Peyer's patch (tissue), 4 donors: ENCODE measurements at regions not wholly inside any gene's neighbourhood (a gene's known extent, or its start where the extent isn't known, plus 50 kb on each side); places are given as distances from the start of the nearest gene placed in this dataset.

Experiments used
- POLR2A ChIP-seq, 2 donors: fragments of 450-650 bp; IDR thresholded peaks; one replicate each; pipeline ENCODE4 v1.5.1; 2017; ENCODE audit warnings: antibody characterized with exemption in 2 of 2, mild to moderate bottlenecking in 2 of 2, moderate library complexity in 2 of 2
- TF ChIP-seq, protein P1 (sequence below), 6 experiments: fragments of 450-650 bp in 4 of 6; fragments of 200-600 bp in 2 of 6; sonication (generic) in 1 of 6; IDR thresholded peaks; one replicate each; pipeline ENCODE4 v1.5.1; 2017 to 2019; ENCODE audit warnings: antibody characterized with exemption in 6 of 6, mild to moderate bottlenecking in 3 of 6, moderate library complexity in 1 of 6

DNA sequence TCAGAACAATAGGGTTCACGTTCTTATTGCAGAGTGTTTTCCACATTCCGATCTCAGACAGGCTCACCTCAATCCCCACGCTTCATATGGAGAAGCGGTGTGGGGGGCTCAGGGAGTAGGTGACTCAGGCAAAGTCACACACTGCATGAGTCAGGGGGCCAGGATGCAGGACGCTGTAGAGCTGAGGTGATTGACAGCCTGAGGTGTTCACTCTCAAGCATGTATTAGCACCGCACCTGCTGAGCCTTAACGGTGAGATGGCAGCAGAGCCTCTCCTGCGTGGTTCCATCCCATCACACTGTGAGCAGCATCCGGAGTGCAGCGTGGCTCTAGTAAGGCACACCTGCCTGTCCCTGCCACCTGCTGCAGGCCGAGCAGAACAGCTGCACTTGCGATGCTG lies 194.0 kb downstream of the IRX2 start:
- TF ChIP-seq, protein P1, sequence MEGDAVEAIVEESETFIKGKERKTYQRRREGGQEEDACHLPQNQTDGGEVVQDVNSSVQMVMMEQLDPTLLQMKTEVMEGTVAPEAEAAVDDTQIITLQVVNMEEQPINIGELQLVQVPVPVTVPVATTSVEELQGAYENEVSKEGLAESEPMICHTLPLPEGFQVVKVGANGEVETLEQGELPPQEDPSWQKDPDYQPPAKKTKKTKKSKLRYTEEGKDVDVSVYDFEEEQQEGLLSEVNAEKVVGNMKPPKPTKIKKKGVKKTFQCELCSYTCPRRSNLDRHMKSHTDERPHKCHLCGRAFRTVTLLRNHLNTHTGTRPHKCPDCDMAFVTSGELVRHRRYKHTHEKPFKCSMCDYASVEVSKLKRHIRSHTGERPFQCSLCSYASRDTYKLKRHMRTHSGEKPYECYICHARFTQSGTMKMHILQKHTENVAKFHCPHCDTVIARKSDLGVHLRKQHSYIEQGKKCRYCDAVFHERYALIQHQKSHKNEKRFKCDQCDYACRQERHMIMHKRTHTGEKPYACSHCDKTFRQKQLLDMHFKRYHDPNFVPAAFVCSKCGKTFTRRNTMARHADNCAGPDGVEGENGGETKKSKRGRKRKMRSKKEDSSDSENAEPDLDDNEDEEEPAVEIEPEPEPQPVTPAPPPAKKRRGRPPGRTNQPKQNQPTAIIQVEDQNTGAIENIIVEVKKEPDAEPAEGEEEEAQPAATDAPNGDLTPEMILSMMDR (IDR thresholded peaks at IDR 0.05): no peak
- TF ChIP-seq POLR2A (IDR thresholded peaks at IDR 0.05): no peak
